ENCODE measurements at regions not wholly inside any gene's neighbourhood (a gene's known extent, or its start where the extent isn't known, plus 50 kb on each side); places are given as distances from the start of the nearest gene placed in this dataset.

DNA sequence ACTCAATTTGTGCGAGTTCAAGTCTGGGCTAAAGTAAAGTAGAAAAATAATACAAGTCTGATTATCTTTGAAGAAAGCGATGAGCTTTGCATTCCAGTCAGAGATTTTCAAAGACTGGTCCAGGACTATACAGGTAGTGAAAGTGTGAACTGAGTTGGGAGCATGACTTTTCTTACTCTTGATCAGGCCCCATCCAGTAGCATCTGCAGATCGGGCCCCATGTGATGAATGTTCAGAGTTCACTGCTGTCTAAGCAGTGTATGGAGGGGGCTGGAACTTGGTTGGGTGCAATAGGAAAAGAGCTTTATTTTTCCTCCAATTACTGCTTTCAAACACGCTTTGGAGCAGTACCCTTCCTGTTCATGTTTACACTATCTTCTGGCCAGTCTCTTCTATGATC, 747.4 kb upstream of the ID2 start:
- TF ChIP-seq, protein P1, sequence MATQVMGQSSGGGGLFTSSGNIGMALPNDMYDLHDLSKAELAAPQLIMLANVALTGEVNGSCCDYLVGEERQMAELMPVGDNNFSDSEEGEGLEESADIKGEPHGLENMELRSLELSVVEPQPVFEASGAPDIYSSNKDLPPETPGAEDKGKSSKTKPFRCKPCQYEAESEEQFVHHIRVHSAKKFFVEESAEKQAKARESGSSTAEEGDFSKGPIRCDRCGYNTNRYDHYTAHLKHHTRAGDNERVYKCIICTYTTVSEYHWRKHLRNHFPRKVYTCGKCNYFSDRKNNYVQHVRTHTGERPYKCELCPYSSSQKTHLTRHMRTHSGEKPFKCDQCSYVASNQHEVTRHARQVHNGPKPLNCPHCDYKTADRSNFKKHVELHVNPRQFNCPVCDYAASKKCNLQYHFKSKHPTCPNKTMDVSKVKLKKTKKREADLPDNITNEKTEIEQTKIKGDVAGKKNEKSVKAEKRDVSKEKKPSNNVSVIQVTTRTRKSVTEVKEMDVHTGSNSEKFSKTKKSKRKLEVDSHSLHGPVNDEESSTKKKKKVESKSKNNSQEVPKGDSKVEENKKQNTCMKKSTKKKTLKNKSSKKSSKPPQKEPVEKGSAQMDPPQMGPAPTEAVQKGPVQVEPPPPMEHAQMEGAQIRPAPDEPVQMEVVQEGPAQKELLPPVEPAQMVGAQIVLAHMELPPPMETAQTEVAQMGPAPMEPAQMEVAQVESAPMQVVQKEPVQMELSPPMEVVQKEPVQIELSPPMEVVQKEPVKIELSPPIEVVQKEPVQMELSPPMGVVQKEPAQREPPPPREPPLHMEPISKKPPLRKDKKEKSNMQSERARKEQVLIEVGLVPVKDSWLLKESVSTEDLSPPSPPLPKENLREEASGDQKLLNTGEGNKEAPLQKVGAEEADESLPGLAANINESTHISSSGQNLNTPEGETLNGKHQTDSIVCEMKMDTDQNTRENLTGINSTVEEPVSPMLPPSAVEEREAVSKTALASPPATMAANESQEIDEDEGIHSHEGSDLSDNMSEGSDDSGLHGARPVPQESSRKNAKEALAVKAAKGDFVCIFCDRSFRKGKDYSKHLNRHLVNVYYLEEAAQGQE (IDR thresholded peaks at IDR 0.05; ENCODE audit: insufficient read depth in 1 of 2, low read depth in 2 of 2, low read length in 2 of 2), result no peak
- TF ChIP-seq POLR2AphosphoS5 (IDR thresholded peaks at IDR 0.05; ENCODE audit: low read depth, low read length) (no peak), TAF1 (IDR thresholded peaks at IDR 0.05; ENCODE audit: borderline replicate concordance, insufficient read depth, low read length) (no peak), SIN3A (IDR thresholded peaks at IDR 0.05; ENCODE audit: borderline replicate concordance, insufficient read depth, low read length) (no peak)
